ENCODE measurements at regions not wholly inside any gene's neighbourhood (a gene's known extent, or its start where the extent isn't known, plus 50 kb on each side); places are given as distances from the start of the nearest gene placed in this dataset.

DNA sequence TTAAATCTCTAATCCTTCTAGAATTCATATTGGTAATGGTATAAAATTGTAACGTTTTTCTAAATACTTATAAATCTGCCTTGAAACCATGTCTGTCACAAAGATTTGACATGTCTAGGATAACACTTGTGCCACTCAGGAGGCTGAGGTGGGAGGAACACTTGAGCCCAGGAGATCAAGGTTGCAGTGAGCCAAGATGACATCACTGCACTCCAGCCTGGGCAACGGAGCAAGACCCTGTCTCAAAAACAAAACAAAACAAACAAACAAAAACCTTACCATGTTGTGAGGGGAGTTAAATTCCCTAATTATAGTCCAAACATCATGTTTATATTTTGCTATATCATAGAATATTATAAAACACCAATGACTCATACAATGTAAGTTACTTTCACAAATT lies 317.5 kb upstream of the SOX5 start:
- DNase-seq: no peak
- no peaks in the 10 kb centered on the region for H3K36me3 ChIP-seq
- no peaks in the 10 kb centered on the region for H3K27me3 ChIP-seq
- no peaks in the 10 kb centered on the region for H3K9me3 ChIP-seq
- no peak overlapping the region for H3K27ac ChIP-seq
- intact Hi-C loops (cut with DNase I): no loop called here
- H3K4me3 ChIP-seq: no peak overlapping the region
- H3K4me1 ChIP-seq: no peaks in the 10 kb centered on the region
- TF ChIP-seq, protein P1, sequence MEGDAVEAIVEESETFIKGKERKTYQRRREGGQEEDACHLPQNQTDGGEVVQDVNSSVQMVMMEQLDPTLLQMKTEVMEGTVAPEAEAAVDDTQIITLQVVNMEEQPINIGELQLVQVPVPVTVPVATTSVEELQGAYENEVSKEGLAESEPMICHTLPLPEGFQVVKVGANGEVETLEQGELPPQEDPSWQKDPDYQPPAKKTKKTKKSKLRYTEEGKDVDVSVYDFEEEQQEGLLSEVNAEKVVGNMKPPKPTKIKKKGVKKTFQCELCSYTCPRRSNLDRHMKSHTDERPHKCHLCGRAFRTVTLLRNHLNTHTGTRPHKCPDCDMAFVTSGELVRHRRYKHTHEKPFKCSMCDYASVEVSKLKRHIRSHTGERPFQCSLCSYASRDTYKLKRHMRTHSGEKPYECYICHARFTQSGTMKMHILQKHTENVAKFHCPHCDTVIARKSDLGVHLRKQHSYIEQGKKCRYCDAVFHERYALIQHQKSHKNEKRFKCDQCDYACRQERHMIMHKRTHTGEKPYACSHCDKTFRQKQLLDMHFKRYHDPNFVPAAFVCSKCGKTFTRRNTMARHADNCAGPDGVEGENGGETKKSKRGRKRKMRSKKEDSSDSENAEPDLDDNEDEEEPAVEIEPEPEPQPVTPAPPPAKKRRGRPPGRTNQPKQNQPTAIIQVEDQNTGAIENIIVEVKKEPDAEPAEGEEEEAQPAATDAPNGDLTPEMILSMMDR (IDR thresholded peaks at IDR 0.05): no peak
- TF ChIP-seq POLR2A (IDR thresholded peaks at IDR 0.05): no peak
- WGBS, 2 donors: 45 to 54% methylated on average over 2 of the region's 2 CpGs

DNA sequence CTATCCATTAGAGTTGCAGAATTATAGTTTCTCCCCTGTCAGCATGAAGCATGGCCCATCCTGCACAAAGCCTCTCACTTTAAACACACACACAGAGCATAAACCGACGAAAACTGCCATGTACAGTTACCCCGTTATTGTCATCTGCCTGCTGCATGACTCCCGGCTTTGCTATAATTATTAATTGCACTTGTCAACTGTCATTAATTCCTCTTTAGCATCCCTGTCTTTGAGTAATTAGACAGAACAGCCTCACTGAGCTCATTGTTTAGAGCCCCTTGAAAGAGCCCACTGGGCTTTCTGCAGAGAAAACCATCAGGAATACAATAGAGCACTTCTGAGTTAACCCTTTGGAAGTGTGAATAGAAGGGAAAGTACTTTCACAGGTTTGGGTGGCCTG lies 307.2 kb upstream of the SOX5 start:
- 81 to 86% methylated on average over 4 of the region's 4 CpGs for WGBS, 2 donors
- intact Hi-C loops (cut with DNase I): no loop called here
- Histone ChIP-seq H3K27ac (no peak overlapping the region), H3K4me1 (no peaks in the 10 kb centered on the region), H3K9me3 (no peaks in the 10 kb centered on the region), H3K4me3 (no peak overlapping the region), H3K36me3 (no peaks in the 10 kb centered on the region), H3K27me3 (no peaks in the 10 kb centered on the region)
- DNase-seq: no peak
- TF ChIP-seq, protein P1 (IDR thresholded peaks at IDR 0.05): no peak
- TF ChIP-seq POLR2A (IDR thresholded peaks at IDR 0.05): no peak

DNA sequence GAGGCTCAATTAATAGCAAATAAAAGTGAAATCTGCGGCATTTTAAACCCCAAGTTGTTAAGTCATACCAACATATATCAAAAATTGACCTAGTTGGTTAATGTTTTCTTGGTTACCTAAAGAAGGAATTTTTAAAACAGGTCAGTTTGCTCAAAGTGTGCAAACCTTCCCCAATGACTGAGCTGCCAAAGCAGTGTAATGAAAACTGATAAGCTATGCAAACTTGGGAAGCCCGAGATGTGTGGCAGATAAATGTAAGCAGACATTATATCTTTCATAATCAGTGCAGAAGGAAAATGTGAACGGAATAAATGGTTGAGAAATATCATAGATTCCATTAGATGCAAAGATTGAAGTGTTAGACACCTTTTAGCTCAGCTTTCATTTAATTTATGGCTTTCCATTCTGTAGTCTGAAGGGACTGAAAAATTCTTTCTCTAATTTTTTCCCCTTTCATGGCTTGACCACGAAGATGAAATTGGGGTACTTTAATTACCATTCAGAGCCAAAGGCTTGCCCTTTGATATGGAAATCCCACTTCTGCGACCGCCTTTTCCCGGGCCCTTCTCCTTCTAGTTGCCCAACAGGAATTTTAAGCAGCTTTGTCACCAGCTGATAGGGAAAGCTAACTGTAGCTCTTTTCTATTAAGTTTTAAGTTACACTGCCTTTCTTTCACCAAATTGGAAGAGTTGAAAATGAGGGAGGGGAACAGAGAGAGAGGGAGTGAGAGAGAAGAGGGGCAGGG lies 306.6 kb upstream of the SOX5 start:
- no peak for DNase-seq
- Histone ChIP-seq H3K9me3 (no peaks in the 10 kb centered on the region), H3K36me3 (no peaks in the 10 kb centered on the region), H3K27me3 (no peaks in the 10 kb centered on the region), H3K4me1 (no peaks in the 10 kb centered on the region), H3K4me3 (no peak overlapping the region), H3K27ac (no peak overlapping the region)
- 66 to 82% methylated on average over 7 of the region's 7 CpGs for WGBS, 2 donors
- intact Hi-C loops (cut with DNase I): no loop called here
- TF ChIP-seq POLR2A (IDR thresholded peaks at IDR 0.05): no peak
- TF ChIP-seq, protein P1 (IDR thresholded peaks at IDR 0.05): no peak

DNA sequence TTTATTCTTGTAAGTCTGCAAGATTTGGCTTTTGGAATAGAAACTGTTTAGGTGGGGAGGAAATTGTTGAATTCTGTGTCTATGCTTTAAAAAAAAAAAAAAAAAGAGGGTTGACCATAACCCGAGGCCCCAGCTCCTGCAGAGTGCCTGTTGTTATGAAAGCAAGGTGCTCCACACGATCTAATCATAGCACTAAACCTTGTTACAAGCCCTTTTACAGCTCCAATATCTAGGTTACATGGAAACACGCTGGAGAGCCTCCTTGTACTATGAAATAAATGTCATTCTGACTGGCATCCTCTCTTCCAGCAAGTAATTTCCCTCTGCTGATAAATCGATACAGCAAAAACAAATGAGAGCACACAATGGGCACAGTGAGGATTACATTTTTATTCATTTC lies 303.1 kb upstream of the SOX5 start:
- intact Hi-C loops (cut with DNase I): no loop called here
- no peaks in the 10 kb centered on the region for H3K9me3 ChIP-seq
- H3K27ac ChIP-seq: no peak overlapping the region
- DNase-seq: no peak
- H3K36me3 ChIP-seq: no peaks in the 10 kb centered on the region
- TF ChIP-seq, protein P1 (IDR thresholded peaks at IDR 0.05): no peak
- TF ChIP-seq POLR2A (IDR thresholded peaks at IDR 0.05): no peak
- H3K27me3 ChIP-seq: no peaks in the 10 kb centered on the region
- WGBS, 2 donors: 46 to 59% methylated on average over 4 of the region's 4 CpGs
- H3K4me1 ChIP-seq: no peaks in the 10 kb centered on the region
- H3K4me3 ChIP-seq: no peak overlapping the region

DNA sequence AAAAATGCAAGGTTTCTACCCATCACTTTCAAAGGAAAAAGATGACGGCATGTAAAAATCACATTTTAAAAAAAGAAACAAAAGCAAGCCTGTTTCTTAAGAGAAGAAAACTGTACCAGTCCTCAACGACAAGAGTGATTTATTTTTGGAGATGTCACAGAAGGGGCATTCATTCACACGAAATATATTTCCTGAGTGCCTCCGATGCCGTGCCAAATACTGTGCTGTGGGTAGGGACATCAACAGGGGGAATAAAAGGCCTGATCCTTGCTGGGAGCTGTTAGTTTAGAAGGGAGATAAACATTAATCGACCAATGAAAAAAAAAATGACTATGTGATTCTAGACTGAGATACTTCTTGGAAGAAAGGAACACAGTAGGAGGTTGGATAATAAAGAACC lies 297.5 kb upstream of the SOX5 start:
- intact Hi-C loops (cut with DNase I): no loop called here
- no peak for DNase-seq

DNA sequence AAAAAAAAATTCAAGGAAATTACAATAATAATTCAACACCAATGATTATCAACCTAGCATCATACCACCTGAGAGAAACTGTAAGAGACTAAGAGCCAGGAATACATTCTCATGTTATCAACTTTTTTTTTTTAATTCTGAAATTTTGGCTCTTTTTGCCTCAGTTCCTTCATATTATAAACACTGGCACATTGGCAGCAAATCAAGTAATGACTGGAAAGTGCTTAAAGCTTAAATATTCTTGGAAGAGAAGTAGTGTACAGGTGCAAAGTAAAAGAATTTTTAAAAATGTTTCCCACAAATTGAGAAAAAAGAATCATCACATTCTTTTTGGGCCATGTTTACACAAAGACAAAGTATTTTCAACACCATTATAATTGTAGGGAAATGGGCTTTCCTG lies 296.9 kb upstream of the SOX5 start:
- no peak overlapping the region for H3K4me3 ChIP-seq
- no peaks in the 10 kb centered on the region for H3K27me3 ChIP-seq
- no peak for DNase-seq
- intact Hi-C loops (cut with DNase I): no loop called here
- TF ChIP-seq, protein P1 (IDR thresholded peaks at IDR 0.05): no peak
- no peak for TF ChIP-seq POLR2A (IDR thresholded peaks at IDR 0.05)
- H3K27ac ChIP-seq: no peak overlapping the region
- no peaks in the 10 kb centered on the region for H3K36me3 ChIP-seq
- H3K4me1 ChIP-seq: peaks cover 0 to 6% (median 0%) of the 10 kb centered on the region in 3 donors
- H3K9me3 ChIP-seq: no peaks in the 10 kb centered on the region

More for the DNA sequence above, 297.5 kb upstream of the SOX5 start:
- Histone ChIP-seq H3K9me3 (no peaks in the 10 kb centered on the region), H3K36me3 (no peaks in the 10 kb centered on the region), H3K27me3 (no peaks in the 10 kb centered on the region), H3K27ac (no peak overlapping the region), H3K4me3 (no peak overlapping the region), H3K4me1 (peaks cover 0 to 6% (median 0%) of the 10 kb centered on the region in 3 donors)
- 67 to 77% methylated on average over 6 of the region's 6 CpGs for WGBS, 2 donors
- TF ChIP-seq POLR2A (IDR thresholded peaks at IDR 0.05): no peak
